RCC 7860 (cell line): ENCODE measurements at regions not wholly inside any gene's neighbourhood (a gene's known extent, or its start where the extent isn't known, plus 50 kb on each side); places are given as distances from the start of the nearest gene placed in this dataset.
"Not testable (repeated sequence)": the region's sequence is repeated elsewhere in the genome, so short reads cannot be mapped to it uniquely, and the experiment has no call there.

Experiments
- DNase-seq: peaks from one replicate; pipeline ENCODE4 v3.0.0-alpha.2; 2015; ENCODE audit warnings: low spot score
- FAIRE-seq: peaks from 2 replicates; lab custom pipeline; 2012; peaks lifted over from hg19 to GRCh38; lab: Jason Lieb, UNC

GRCh38 chr14:106372870-106373652 lies 846.7 kb downstream of the TMEM121 start:
- no peak for DNase-seq
- no peak for FAIRE-seq

DNA sequence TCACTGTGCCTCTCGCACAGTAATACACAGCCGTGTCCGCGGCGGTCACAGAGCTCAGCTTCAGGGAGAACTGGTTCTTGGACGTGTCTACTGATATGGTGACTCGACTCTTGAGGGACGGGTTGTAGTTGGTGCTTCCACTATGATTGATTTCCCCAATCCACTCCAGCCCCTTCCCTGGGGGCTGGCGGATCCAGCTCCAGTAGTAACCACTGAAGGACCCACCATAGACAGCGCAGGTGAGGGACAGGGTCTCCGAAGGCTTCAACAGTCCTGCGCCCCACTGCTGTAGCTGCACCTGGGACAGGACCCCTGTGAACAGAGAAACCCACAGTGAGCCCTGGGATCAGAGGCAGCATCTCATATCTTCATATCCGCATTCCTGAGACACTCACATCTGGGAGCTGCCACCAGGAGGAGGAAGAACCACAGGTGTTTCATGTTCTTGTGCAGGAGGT lies 847.3 kb downstream of the TMEM121 start:
- FAIRE-seq, DNase-seq: not testable (repeated sequence)

DNA sequence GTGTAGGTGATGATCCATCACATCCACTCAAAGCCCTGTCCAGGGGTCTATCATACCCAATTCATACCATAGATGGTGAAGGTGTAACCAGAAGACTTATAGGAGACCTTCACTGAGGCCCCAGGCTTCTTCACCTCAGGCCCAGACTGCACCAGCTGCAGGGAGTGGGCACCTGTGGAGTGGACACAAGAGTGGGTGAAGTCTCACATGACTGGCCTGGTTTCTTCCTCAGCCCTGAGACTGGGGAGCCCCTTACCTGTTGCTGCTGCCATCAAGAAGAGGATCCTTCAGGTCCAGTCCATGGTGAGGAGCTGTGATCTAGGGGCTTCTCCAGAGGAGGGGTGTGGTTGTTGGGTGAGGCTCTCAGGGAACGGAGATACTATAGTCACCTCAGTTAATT lies 851.0 kb downstream of the TMEM121 start:
- FAIRE-seq (no peak), DNase-seq (no peak)

DNA sequence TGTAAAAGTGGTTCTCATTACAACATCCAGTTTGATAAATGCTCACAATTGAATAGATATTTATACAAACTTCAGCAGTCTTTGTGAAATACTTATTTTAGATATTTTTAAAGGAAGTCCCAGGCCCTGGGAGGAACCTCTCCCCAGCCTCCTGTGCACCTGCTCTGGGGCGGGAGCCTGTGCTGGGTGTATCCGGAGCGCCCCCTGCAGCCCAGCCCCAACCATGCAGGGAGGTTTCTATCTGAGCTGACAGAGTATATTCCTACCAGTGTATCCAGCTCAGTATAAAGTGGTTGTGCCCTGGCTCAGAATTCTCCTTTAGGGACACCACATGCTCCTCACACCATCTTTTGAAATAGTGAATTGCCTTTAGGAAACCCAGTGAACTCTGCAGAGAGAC lies 851.8 kb downstream of the TMEM121 start:
- no peak for FAIRE-seq
- no peak for DNase-seq

DNA sequence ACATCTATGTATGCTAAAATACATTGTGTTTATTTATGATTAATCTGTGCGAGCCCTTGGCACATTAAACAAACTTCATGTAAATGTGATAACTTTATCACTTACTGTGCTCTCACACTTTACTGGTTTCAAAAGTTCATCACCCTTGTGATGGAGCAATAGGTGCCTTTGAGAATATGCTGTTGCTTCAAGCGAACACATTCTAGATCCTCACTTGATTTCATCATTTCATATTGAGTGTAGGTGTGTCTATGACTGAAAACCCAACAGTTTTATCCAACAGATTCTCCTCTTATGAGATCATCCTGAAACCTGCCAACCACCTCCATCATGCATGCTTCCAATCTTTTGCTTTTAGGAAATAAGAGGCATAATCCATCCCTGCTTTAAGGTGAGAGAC lies 854.4 kb downstream of the TMEM121 start:
- FAIRE-seq: no peak
- DNase-seq: no peak

DNA sequence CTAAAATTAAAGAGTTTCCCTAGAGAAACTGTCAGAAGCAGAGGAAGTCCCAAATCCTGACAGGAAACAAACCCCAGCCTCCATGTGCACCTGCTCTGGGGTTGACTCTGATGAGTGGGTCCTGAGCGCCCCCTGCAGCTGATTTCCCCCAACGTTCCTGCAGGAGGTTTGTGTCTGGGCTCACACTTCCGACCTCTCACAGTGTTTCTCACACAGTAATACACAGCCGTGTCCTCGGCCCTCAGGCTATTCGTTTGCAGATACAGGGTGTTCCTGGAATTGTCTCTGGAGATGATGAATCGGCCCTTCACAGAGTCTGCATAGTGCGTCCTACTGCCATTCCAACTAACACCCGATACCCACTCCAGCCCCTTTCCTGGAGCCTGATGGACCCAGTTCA lies 862.8 kb downstream of the TMEM121 start:
- not testable (repeated sequence) for FAIRE-seq, DNase-seq

GRCh38 chr14:106390401-106390800 lies 864.0 kb downstream of the TMEM121 start:
- DNase-seq (no peak), FAIRE-seq (no peak)

GRCh38 chr14:106390947-106391346 lies 864.6 kb downstream of the TMEM121 start:
- FAIRE-seq (no peak), DNase-seq (no peak)

DNA sequence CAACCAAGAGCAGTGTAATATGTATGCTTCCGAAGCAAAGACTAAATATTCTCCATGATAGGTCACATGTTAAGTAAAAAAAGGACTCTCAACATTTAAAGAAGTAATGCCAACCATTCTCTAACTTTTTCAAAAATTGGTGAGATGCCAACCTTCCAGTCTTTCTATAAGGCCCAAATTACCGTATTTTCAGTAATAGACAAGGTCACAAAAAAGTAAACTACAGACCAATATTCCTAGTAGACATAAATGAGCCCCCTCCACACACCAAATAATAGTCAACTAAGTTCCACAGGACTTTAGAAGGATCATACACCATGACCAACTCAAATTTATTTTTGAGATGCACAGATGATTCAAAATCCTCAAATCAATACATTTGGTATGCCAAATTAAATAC lies 867.4 kb downstream of the TMEM121 start:
- no peak for FAIRE-seq

DNA sequence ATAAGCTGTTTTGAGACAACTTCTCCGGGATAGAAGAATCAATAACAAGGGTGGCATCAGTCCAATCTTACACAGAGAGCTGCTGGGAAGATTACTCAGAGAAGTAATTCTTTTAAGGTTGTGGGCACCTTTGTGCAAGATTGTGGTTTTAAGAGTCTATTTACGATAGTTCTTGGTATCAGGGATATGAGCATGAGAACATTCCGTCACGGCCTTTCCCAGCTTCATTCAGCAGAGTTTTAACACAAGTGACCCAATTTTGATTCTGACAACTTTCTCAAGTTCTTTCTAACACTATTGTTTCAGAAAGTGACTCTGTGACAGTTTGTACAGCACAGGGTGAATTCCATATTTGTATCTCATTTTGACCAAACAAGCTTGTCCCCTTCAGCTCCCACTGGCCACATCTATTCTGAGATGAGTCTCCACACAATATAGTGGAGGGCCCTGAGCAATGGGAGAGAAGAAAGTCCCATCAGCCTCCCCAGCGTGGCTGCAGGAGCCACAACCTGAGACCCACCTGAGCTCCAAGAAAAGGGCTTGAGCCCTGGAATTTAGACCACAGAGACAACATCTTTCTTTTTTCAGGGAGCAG lies 869.2 kb downstream of the TMEM121 start:
- no peak for DNase-seq
- no peak for FAIRE-seq

More for the DNA sequence above, 867.4 kb downstream of the TMEM121 start:
- DNase-seq: no peak

- no peak for FAIRE-seq
- no peak for DNase-seq
These were observed 870.6 kb downstream of the TMEM121 start for GRCh38 chr14:106396999-106397398.

DNA sequence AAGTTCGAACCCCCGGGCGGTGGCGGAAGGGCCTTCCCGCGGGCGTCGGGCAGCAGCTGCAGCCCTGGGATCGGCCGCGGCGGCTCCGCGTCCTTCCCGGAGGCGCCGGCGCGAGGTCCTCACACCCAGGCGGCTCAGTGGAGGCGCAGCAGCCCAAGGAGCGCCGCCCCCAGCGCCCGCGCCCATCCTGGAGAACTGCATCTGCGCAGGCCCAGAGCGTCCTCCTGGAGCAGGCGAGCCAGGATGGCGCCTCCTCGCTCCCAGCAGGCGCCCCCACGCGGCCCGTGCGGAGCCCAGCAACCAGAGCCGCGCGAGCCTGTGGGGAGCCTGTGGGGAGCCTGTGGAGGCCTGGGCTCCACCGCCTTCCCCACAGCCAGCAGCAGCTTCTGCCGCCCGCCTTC lies 872.5 kb downstream of the TMEM121 start:
- DNase-seq: not testable (repeated sequence)

DNA sequence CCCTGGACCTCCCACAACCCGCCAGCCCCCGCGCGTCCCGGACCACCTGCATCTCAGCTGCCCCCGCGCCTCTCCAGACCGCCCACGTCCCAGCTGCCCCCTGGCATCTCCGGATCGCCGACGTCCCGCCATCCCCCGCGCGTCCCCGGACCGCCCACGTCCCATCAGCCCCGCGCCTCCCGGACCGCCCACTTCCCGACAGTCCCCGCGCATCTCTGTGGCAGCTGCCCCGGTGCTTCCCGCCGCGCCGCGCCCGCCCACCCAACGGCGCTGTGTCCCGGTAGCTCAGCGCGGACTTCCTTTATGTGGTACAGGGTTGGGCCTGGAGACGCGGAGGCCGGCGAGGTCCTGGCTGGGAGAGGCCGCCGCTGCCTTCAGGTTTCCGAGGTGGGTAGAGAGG lies 874.9 kb downstream of the TMEM121 start:
- not testable (repeated sequence) for FAIRE-seq, DNase-seq

More for the DNA sequence above, 872.5 kb downstream of the TMEM121 start:
- FAIRE-seq: not testable (repeated sequence)

- not testable (repeated sequence) for DNase-seq, FAIRE-seq
These were observed 883.8 kb downstream of the TMEM121 start for GRCh38 chr14:106410229-106410628.

DNA sequence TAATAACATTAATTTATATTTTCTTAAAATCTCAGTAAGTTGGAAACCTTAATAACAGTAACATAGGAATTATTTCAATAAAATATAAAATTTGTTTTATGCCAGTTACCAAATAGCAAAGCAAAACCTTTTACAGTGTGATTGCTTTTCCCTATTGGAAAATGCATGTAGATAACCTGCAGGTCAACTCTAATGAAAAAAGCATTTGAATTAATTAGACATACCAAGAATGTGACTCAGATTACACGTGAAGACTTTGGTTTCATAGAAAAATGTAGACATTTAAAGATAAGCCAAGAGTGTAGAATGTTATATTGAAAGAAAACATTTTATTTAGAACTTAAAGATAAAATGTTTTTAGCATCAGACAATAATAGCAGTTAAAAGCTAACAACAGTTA lies 888.1 kb downstream of the TMEM121 start:
- DNase-seq (no peak), FAIRE-seq (no peak)

- DNase-seq (no peak), FAIRE-seq (no peak)
These were observed 891.1 kb downstream of the TMEM121 start for GRCh38 chr14:106417224-106418049.

DNA sequence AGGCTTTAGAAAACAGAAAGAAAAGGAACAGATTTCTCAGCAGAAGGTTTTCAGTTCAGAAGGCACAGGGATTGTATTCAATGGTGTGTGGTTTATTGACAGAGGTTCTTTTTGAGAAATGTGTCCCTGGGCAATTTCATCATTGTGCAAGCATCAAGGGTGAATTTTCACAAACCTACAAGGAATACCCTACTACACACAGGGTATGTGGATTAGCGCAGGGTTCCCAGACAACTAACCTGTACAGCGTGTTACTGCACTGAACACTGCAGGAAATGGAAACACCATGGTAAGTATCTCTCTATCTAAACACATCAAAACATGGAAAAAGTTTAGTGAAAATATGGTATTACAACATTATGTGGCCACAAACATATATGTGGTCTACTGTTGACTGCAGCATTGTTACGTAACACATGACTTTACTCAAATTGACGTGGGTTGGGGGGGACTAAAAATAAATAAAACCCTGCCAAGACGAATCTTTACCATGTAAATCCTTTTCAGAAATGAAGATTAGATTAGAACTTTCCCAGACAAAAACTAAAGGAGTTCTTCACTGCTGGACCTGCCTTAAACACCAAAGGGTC lies 893.1 kb downstream of the TMEM121 start:
- DNase-seq: no peak
- no peak for FAIRE-seq

DNA sequence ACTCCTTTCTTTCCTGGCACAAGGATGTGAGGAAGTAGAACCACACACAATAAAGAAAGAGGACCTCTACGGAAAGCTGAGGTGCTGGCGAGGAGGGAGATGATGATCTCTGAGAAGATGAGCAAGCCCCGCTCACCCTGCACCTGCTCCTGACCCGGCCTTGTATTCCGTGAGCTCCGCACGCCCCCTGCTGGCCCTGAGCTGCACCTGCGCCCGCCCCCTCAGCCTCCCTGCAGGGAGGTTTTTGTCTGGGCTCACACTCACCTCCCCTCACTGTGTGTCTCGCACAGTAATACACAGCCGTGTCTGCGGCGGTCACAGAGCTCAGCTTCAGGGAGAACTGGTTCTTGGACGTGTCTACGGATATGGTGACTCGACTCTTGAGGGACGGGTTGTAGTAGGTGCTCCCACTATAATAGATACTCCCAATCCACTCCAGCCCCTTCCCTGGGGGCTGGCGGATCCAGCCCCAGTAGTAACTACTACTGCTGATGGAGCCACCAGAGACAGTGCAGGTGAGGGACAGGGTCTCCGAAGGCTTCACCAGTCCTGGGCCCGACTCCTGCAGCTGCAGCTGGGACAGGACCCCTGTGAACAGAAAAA lies 895.1 kb downstream of the TMEM121 start:
- FAIRE-seq, DNase-seq: not testable (repeated sequence)

GRCh38 chr14:106422066-106422465 lies 895.7 kb downstream of the TMEM121 start:
- DNase-seq (no peak), FAIRE-seq (no peak)

- not testable (repeated sequence) for FAIRE-seq, DNase-seq
These were observed 898.8 kb downstream of the TMEM121 start for GRCh38 chr14:106425150-106425549.
